ENCODE measurements at regions not wholly inside any gene's neighbourhood (a gene's known extent, or its start where the extent isn't known, plus 50 kb on each side); places are given as distances from the start of the nearest gene placed in this dataset.
"Not testable (repeated sequence)": the region's sequence is repeated elsewhere in the genome, so short reads cannot be mapped to it uniquely, and the experiment has no call there.

GRCh38 chr4:30525662-30526315, 194.4 kb upstream of the PCDH7 start:
- Histone ChIP-seq H3K27ac (no peak overlapping the region), H3K4me3 (no peak overlapping the region)

- Histone ChIP-seq H3K27ac (no peak overlapping the region), H3K4me3 (no peak overlapping the region)
Measured at GRCh38 chr4:30535255-30535654, 184.9 kb upstream of the PCDH7 start.

GRCh38 chr4:30536231-30536630, 183.9 kb upstream of the PCDH7 start:
- no peak overlapping the region for H3K4me3 ChIP-seq

GRCh38 chr4:30537456-30537855, 182.7 kb upstream of the PCDH7 start:
- Histone ChIP-seq H3K4me3 (no peak overlapping the region), H3K27ac (no peak overlapping the region)

More at GRCh38 chr4:30536231-30536630, 183.9 kb upstream of the PCDH7 start:
- no peak overlapping the region for H3K27ac ChIP-seq

GRCh38 chr4:30538794-30539193, 181.4 kb upstream of the PCDH7 start:
- Histone ChIP-seq H3K27ac (no peak overlapping the region), H3K4me3 (no peak overlapping the region)

GRCh38 chr4:30543057-30543456, 177.1 kb upstream of the PCDH7 start:
- Histone ChIP-seq H3K4me3 (no peak overlapping the region), H3K27ac (no peak overlapping the region)

GRCh38 chr4:30553151-30553550, 167.0 kb upstream of the PCDH7 start:
- H3K27ac ChIP-seq: no peak overlapping the region
- H3K4me3 ChIP-seq: no peak overlapping the region

- Histone ChIP-seq H3K27ac (no peak overlapping the region), H3K4me3 (no peak overlapping the region)
Measured at GRCh38 chr4:30553706-30554105, 166.5 kb upstream of the PCDH7 start.

- Histone ChIP-seq H3K27ac (no peak overlapping the region), H3K4me3 (no peak overlapping the region)
Measured at GRCh38 chr4:30555775-30556174, 164.4 kb upstream of the PCDH7 start.

- Histone ChIP-seq H3K27ac (no peak overlapping the region), H3K4me3 (no peak overlapping the region)
Measured at GRCh38 chr4:30559481-30559880, 160.7 kb upstream of the PCDH7 start.

GRCh38 chr4:30586850-30587249, 133.3 kb upstream of the PCDH7 start:
- Histone ChIP-seq H3K4me3 (no peak overlapping the region), H3K27ac (no peak overlapping the region)

- not testable (repeated sequence) for H3K27ac ChIP-seq, H3K4me3 ChIP-seq
Measured at GRCh38 chr4:30589669-30590068, 130.5 kb upstream of the PCDH7 start.

- Histone ChIP-seq H3K27ac (peak overlapping the region in 1 of 21 experiments; percentile 42), H3K4me3 (no peak overlapping the region)
Measured at GRCh38 chr4:30600246-30601017, 119.7 kb upstream of the PCDH7 start.

- no peak overlapping the region for H3K4me3 ChIP-seq
Measured at GRCh38 chr4:30601070-30601865, 118.9 kb upstream of the PCDH7 start.

GRCh38 chr4:30605616-30606190, 114.5 kb upstream of the PCDH7 start:
- Histone ChIP-seq H3K27ac (peak overlapping the region in 1 of 21 experiments; percentile 5), H3K4me3 (no peak overlapping the region)

More at GRCh38 chr4:30601070-30601865, 118.9 kb upstream of the PCDH7 start:
- H3K27ac ChIP-seq: peak overlapping the region in 1 of 21 experiments; percentile 42

GRCh38 chr4:30610361-30610760, 109.8 kb upstream of the PCDH7 start:
- H3K27ac ChIP-seq: peak overlapping the region in 1 of 21 experiments; percentile 46
- H3K4me3 ChIP-seq: no peak overlapping the region

- Histone ChIP-seq H3K4me3 (no peak overlapping the region), H3K27ac (no peak overlapping the region)
Measured at GRCh38 chr4:30614771-30615170, 105.4 kb upstream of the PCDH7 start.

GRCh38 chr4:30616942-30617646, 103.1 kb upstream of the PCDH7 start:
- Histone ChIP-seq H3K27ac (peak overlapping the region in 5 of 21 experiments; percentile 2 to 57 (median 20)), H3K4me3 (no peak overlapping the region)

GRCh38 chr4:30617836-30618235, 102.3 kb upstream of the PCDH7 start:
- Histone ChIP-seq H3K4me3 (no peak overlapping the region), H3K27ac (peak overlapping the region in 5 of 21 experiments; percentile 18 to 71 (median 33))

Measured in skin epidermis (tissue), 12 donors.